C4-2B (cell line): ENCODE measurements at regions not wholly inside any gene's neighbourhood (a gene's known extent, or its start where the extent isn't known, plus 50 kb on each side); places are given as distances from the start of the nearest gene placed in this dataset.

Experiments used
- H3K27ac ChIP-seq: fragments of 450-650 bp; 2 replicates; pipeline ENCODE4 v1.5.1; 2017
- CTCF ChIP-seq: fragments of 450-650 bp; conservative IDR thresholded peaks from 2 replicates; pipeline ENCODE4 v1.5.1; 2017; ENCODE audit warnings: mild to moderate bottlenecking
- ZFX ChIP-seq: fragments of 450-650 bp; IDR thresholded peaks from 2 replicates; pipeline ENCODE4 v1.6.1; 2017

DNA sequence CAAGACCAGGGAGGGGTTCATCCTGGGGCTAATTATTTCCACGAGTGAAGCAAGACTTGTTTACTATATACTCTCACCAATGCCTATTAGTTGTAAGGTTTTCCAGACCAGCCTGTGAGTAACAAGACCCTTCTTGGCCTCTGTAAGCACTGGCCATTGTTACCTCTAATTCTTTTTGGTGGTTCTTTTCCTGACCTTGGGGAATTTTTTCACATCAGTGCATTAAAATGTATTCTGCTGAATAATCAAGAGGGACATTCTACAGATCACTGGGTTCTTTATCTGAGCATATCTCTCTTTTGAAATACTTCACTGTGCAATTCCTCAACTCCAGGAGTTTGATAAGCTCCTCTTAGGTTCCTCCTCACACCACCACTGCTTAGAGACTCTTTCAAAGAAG is 909.9 kb upstream of the ACVR2A start:
- TF ChIP-seq ZFX (no peak), CTCF (no peak)
- no peak overlapping the region for H3K27ac ChIP-seq

GRCh38 chr2:146931109-146931508 is 913.7 kb upstream of the ACVR2A start:
- no peak overlapping the region for H3K27ac ChIP-seq
- TF ChIP-seq ZFX (no peak), CTCF (no peak)

DNA sequence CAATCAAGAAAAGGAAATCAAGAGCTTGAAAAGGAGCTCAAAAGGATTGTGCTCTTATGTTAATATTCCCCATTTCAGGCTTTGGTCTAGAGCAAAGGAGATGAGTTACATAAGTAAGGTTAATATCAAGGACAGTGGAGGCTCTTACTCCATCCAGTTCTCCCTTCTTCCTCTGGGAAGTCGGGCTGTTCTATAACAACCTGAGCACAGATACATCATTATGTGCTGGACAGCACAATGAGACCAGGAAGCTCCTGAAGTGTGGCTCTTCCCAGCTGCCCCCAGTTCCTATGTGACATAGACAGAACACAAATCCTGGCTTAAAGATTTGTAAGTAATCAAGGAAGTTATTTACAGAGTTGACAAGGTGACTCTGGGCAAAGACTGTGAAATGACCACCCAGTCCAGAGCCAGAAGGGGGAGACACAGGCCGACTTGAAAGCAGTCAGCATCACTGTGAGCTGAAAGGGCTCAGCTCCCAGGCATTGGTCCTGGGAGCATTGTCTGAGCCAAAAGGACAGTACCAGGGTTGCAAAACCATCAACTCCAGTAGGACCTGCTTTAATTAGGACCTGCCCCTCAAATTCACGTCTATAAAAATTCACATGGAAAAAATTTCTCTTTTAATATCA is 917.6 kb upstream of the ACVR2A start:
- no peak overlapping the region for H3K27ac ChIP-seq
- no peak for TF ChIP-seq ZFX
- TF ChIP-seq CTCF: peak; percentile 38

- TF ChIP-seq ZFX (no peak), CTCF (no peak)
- no peak overlapping the region for H3K27ac ChIP-seq
These were observed 926.5 kb upstream of the ACVR2A start for GRCh38 chr2:146918280-146918679.

- H3K27ac ChIP-seq: no peak overlapping the region
- TF ChIP-seq ZFX (no peak), CTCF (no peak)
These were observed 927.3 kb upstream of the ACVR2A start for GRCh38 chr2:146917431-146918042.

GRCh38 chr2:146916914-146917313 is 927.9 kb upstream of the ACVR2A start:
- TF ChIP-seq ZFX (no peak), CTCF (no peak)
- no peak overlapping the region for H3K27ac ChIP-seq

GRCh38 chr2:146913476-146913875 is 931.4 kb upstream of the ACVR2A start:
- no peak overlapping the region for H3K27ac ChIP-seq
- TF ChIP-seq CTCF: no peak
- no peak for TF ChIP-seq ZFX
